WTC11 (cell line): ENCODE measurements at regions not wholly inside any gene's neighbourhood (a gene's known extent, or its start where the extent isn't known, plus 50 kb on each side); places are given as distances from the start of the nearest gene placed in this dataset.

Source experiments
- ATAC-seq: fragments of 200-7000 bp; cut with Tn5 transposase; 2 replicates; pipeline ENCODE4 v1.10.0; 2021; ENCODE audit warnings: mild to moderate bottlenecking, moderate library complexity
- CTCF ChIA-PET: fragments of 300-600 bp; sonication (Branson Sonifier 250); formaldehyde crosslinking; loops from one replicate; lab custom pipeline; 2021; ENCODE audit warnings: antibody characterized with exemption; lab: Charles Lee
- POLR2A ChIA-PET: fragments of 350-600 bp; sonication (Branson Sonifier 250); formaldehyde crosslinking; loops from one replicate; lab custom pipeline; 2021; ENCODE audit warnings: antibody characterized with exemption; lab: Charles Lee
- DNase-seq: peaks from one replicate; pipeline ENCODE4 v3.0.0; 2021; ENCODE audit warnings: low spot score
- H3K27ac Mint-ChIP-seq: 2 replicates; pipeline ENCODE4 v1.8.0; 2021; ENCODE audit warnings: mixed read lengths
- H3K27me3 Mint-ChIP-seq: 2 replicates; pipeline ENCODE4 v1.8.0; 2021; ENCODE audit warnings: low read depth, mild to moderate bottlenecking, moderate library complexity, mixed read lengths
- H3K36me3 Mint-ChIP-seq: 2 replicates; pipeline ENCODE4 v1.8.0; 2021; ENCODE audit warnings: mixed read lengths
- H3K4me1 Mint-ChIP-seq: 2 replicates; pipeline ENCODE4 v1.8.0; 2022; ENCODE audit warnings: mixed read lengths
- H3K4me3 Mint-ChIP-seq: 2 replicates; pipeline ENCODE4 v1.8.0; 2021; ENCODE audit warnings: mild to moderate bottlenecking, moderate library complexity, mixed read lengths
- H3K9me3 Mint-ChIP-seq: 2 replicates; pipeline ENCODE4 v1.8.0; 2021; ENCODE audit warnings: mixed read lengths
- CREB1 ChIP-seq: sonication (generic); formaldehyde crosslinking; IDR thresholded peaks from 2 replicates; pipeline ENCODE4 v1.8.0; 2023; ENCODE audit warnings: mild to moderate bottlenecking, missing genetic modification reagents
- FOXP4 ChIP-seq: sonication (generic); formaldehyde crosslinking; IDR thresholded peaks from 2 replicates; pipeline ENCODE4 v1.8.0; 2022; ENCODE audit warnings: mild to moderate bottlenecking, missing genetic modification reagents
- GRHL2 ChIP-seq: fragments of 250-450 bp; sonication (Bioruptor Pico); IDR thresholded peaks from 2 replicates; pipeline ENCODE4 v1.8.0; 2022; ENCODE audit warnings: mild to moderate bottlenecking, moderate library complexity; ENCODE audit not compliant: insufficient replicate concordance, severe bottlenecking
- JAZF1 ChIP-seq: fragments of 250-450 bp; sonication (Bioruptor Pico); IDR thresholded peaks from 2 replicates; pipeline ENCODE4 v1.9.0; 2021; ENCODE audit warnings: moderate library complexity, mild to moderate bottlenecking, inconsistent platforms
- MLX ChIP-seq: sonication (generic); formaldehyde crosslinking; IDR thresholded peaks from 2 replicates; pipeline ENCODE4 v1.8.1; 2023; ENCODE audit warnings: mild to moderate bottlenecking, missing genetic modification reagents, moderate library complexity
- NFE2L1 ChIP-seq: sonication (generic); formaldehyde crosslinking; IDR thresholded peaks from 2 replicates; pipeline ENCODE4 v1.8.1; 2023; ENCODE audit warnings: missing genetic modification reagents
- OVOL2 ChIP-seq: fragments of 250-450 bp; sonication (Bioruptor Pico); IDR thresholded peaks from 2 replicates; pipeline ENCODE4 v1.9.0; 2021; ENCODE audit warnings: mild to moderate bottlenecking, borderline replicate concordance
- PREB ChIP-seq: sonication (generic); formaldehyde crosslinking; IDR thresholded peaks from 2 replicates; pipeline ENCODE4 v1.8.1; 2022; ENCODE audit warnings: mild to moderate bottlenecking, missing genetic modification reagents, moderate library complexity, borderline replicate concordance
- RELA ChIP-seq: sonication (generic); formaldehyde crosslinking; IDR thresholded peaks from 2 replicates; pipeline ENCODE4 v1.8.1; 2022; ENCODE audit warnings: missing genetic modification reagents, mild to moderate bottlenecking, borderline replicate concordance
- SP1 ChIP-seq: sonication (generic); formaldehyde crosslinking; conservative IDR thresholded peaks from 2 replicates; pipeline ENCODE4 v1.8.1; 2022; ENCODE audit warnings: missing genetic modification reagents
- TCF7 ChIP-seq: sonication (generic); formaldehyde crosslinking; IDR thresholded peaks from 2 replicates; pipeline ENCODE4 v1.8.0; 2022; ENCODE audit warnings: mild to moderate bottlenecking, low read depth, missing genetic modification reagents, moderate library complexity
- TP53 ChIP-seq: sonication (generic); formaldehyde crosslinking; IDR thresholded peaks from 2 replicates; pipeline ENCODE4 v1.8.1; 2023; ENCODE audit warnings: mild to moderate bottlenecking, missing genetic modification reagents
- ZNF138 ChIP-seq: sonication (generic); formaldehyde crosslinking; conservative IDR thresholded peaks from 2 replicates; pipeline ENCODE4 v1.8.1; 2022; ENCODE audit warnings: mild to moderate bottlenecking, moderate library complexity, missing genetic modification reagents
- ZNF317 ChIP-seq: sonication (generic); formaldehyde crosslinking; IDR thresholded peaks from 2 replicates; pipeline ENCODE4 v1.8.1; 2023; ENCODE audit warnings: low read depth, mild to moderate bottlenecking, moderate library complexity, missing genetic modification reagents, borderline replicate concordance
- ZNF423 ChIP-seq: fragments of 250-450 bp; sonication (Bioruptor Pico); IDR thresholded peaks from 2 replicates; pipeline ENCODE4 v2.1.2; 2022; ENCODE audit warnings: mild to moderate bottlenecking, moderate library complexity
- ZNF512 ChIP-seq: sonication (generic); formaldehyde crosslinking; IDR thresholded peaks from 2 replicates; pipeline ENCODE4 v1.8.1; 2022; ENCODE audit warnings: missing genetic modification reagents, borderline replicate concordance
- TF ChIP-seq, protein P1 (sequence below): sonication (generic); formaldehyde crosslinking; IDR thresholded peaks from 2 replicates; pipeline ENCODE4 v1.8.0; 2022; ENCODE audit warnings: missing genetic modification reagents

GRCh38 chrX:45437186-45437585 lies 236.5 kb upstream of the DIPK2B start (continued):
- TF ChIP-seq ZNF512 (CRISPR knock-in tag), result no peak
- no peak for TF ChIP-seq PREB (CRISPR knock-in tag)
- TF ChIP-seq ZNF138 (CRISPR knock-in tag), result no peak
- TF ChIP-seq, protein P1, sequence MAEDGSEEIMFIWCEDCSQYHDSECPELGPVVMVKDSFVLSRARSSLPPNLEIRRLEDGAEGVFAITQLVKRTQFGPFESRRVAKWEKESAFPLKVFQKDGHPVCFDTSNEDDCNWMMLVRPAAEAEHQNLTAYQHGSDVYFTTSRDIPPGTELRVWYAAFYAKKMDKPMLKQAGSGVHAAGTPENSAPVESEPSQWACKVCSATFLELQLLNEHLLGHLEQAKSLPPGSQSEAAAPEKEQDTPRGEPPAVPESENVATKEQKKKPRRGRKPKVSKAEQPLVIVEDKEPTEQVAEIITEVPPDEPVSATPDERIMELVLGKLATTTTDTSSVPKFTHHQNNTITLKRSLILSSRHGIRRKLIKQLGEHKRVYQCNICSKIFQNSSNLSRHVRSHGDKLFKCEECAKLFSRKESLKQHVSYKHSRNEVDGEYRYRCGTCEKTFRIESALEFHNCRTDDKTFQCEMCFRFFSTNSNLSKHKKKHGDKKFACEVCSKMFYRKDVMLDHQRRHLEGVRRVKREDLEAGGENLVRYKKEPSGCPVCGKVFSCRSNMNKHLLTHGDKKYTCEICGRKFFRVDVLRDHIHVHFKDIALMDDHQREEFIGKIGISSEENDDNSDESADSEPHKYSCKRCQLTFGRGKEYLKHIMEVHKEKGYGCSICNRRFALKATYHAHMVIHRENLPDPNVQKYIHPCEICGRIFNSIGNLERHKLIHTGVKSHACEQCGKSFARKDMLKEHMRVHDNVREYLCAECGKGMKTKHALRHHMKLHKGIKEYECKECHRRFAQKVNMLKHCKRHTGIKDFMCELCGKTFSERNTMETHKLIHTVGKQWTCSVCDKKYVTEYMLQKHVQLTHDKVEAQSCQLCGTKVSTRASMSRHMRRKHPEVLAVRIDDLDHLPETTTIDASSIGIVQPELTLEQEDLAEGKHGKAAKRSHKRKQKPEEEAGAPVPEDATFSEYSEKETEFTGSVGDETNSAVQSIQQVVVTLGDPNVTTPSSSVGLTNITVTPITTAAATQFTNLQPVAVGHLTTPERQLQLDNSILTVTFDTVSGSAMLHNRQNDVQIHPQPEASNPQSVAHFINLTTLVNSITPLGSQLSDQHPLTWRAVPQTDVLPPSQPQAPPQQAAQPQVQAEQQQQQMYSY, result no peak
- TF ChIP-seq FOXP4 (CRISPR knock-in tag), result no peak
- no peak for TF ChIP-seq JAZF1 (CRISPR knock-in tag)

GRCh38 chrX:45435481-45435880 lies 234.8 kb upstream of the DIPK2B start:
- H3K27ac Mint-ChIP-seq, result no peak overlapping the region
- H3K27me3 Mint-ChIP-seq, result peaks cover 3% of the 10 kb centered on the region
- H3K36me3 Mint-ChIP-seq, result peaks cover 3% of the 10 kb centered on the region; the same call in 1 of the 2 replicates
- H3K4me3 Mint-ChIP-seq, result no peak overlapping the region
- peaks cover 53% of the 10 kb centered on the region for H3K4me1 Mint-ChIP-seq
- H3K9me3 Mint-ChIP-seq, result peaks cover 6% of the 10 kb centered on the region; the same call in 1 of the 2 replicates
- DNase-seq (no peak), ATAC-seq (no peak)
- ChIA-PET CTCF (no interaction called here), POLR2A (no interaction called here)
- TF ChIP-seq TCF7 (CRISPR knock-in tag) (no peak), OVOL2 (CRISPR knock-in tag) (no peak), TP53 (CRISPR knock-in tag) (no peak), RELA (CRISPR knock-in tag) (no peak), ZNF423 (CRISPR knock-in tag) (no peak), NFE2L1 (CRISPR knock-in tag) (no peak), CREB1 (CRISPR knock-in tag) (no peak), MLX (CRISPR knock-in tag) (no peak), GRHL2 (CRISPR knock-in tag) (no peak), ZNF317 (CRISPR knock-in tag) (no peak), JAZF1 (CRISPR knock-in tag) (no peak), SP1 (CRISPR knock-in tag) (no peak)
